ENCODE measurements at regions not wholly inside any gene's neighbourhood (a gene's known extent, or its start where the extent isn't known, plus 50 kb on each side); places are given as distances from the start of the nearest gene placed in this dataset.
A peak's percentile ranks its signal among the peaks of the same experiment; 100 is the strongest.
"Not testable (repeated sequence)": the region's sequence is repeated elsewhere in the genome, so short reads cannot be mapped to it uniquely, and the experiment has no call there.

DNA sequence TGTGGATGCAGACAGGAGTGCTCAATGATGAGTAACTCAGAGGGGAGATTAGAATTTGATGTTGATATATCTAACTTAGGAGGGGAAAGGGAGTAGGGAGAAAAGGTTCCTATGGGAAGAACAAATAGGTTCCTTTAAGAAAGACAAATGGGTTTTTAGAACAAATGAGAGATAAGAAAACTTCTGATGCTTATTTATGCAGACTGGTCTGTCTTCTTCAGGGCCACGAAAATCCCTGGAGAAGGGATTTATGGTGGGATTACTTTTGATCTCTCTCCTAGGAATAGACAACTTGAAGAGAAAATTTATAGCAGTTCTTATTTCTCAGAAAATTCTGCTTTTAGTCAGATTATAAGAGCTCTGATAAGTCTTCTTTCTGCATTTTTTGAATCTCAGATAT is 99.0 kb upstream of the DDHD1 start:
- no peak for DNase-seq

DNA sequence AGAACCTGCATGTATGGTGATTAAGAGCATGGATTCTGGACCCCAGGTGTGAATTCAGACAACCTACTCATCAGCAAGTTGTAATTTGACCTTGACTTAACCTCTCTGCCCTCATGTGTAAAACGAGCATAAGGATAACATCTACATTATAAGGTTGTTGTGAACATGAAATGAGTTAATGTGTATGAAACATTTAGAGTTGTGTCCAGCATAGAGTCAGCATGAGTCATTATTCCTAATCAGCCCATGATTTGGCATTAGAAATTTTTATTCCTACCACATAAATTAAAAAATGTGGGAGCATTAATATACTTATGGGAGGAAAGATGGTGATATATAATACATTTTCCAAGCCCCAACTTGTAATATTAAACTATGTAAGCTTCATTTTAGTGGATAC is 95.9 kb upstream of the DDHD1 start:
- DNase-seq = peak; percentile 9

DNA sequence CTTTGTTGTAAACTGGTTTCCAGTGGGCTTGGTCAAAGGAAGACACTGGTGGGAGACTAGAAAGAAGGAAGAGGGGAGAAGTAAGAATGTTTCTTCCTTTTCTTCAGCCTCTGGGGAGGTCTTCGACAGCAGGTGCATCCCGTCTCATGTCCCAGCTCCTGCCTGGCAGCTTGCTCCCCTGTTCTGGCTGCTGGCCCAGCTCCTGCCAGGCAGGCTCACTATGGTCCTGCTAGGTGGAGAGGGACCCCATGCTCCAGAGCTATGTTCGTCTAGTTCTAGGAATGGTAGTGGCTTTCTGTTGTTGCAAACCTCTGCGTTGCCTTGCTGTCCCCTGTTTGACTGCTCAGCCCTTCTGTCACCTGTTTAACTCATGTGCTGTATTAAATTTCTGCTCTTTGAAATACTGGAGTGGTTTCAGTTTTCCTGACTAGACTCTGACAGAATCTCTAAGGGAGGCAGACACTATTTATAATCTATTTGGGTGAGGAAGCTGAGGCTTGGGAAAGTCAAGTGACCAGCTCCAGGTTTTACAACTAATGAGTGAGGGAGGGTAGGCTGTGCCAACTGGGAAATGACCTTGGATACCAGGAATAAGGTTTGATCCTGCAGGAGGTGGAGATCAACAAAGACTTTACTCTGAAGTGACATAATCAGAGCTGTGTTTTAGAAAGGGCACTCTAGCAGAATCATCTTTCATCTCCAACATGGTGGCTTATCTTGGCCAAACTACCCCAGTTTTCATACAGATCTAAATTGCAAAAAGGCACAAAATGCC is 94.7 kb upstream of the DDHD1 start:
- no peak for DNase-seq

DNA sequence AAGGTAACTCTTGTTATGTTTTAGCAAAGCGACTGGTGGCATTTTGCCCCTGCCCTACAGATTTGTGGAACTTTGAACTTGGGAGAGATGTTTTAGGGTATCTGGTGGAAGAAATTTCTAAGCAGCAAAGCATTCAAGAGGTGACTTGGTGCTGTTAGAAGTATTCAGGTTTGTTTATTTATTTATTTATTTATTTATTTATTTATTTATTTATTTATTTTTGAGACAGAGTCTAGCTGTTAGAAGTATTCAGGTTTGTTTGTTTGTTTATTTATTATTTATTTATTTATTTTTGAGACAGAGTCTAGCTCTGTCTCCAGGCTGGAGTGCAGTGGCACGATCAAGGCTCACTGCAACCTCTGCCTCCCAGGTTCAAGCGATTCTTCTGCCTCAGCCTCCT is 89.8 kb upstream of the DDHD1 start:
- DNase-seq = not testable (repeated sequence)

DNA sequence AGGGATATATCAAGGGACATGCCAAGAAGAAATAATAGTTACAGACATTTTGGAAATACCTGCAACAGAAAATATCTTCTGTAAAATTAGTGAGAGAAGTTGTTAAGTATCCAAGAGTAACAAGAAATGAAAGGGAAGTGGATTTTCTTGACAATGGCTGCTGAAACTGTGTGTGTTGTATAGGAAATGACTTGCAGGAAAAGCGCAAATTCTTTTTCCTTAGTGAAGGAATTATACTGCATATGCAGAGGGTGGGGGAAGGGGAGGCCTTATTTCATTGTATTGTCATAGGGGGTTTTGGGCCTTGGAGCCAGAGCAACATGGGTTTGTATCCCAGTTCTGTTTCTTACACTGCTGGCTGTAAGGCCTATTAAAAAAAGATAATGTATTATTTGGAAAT is 84.4 kb upstream of the DDHD1 start:
- DNase-seq = no peak

DNA sequence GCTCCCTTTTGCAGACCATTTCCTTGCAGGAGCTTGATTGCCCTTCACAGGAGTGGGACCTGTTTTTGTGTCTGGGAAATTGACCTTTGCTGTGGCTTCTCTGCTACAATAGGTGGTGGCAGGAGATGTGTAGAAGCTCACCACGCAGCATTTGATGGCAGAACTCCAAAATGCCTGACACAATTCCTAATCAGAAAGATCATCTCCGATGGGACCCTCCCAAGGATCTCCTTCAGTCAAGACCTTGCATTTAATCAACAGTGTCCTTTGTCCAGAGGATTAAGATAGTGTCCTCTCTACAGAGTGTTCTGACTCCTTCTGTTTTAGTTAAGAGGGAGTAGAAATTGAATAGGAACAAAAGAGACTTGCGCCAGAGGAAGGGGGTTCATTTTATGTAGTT is 83.6 kb upstream of the DDHD1 start:
- no peak for DNase-seq

DNA sequence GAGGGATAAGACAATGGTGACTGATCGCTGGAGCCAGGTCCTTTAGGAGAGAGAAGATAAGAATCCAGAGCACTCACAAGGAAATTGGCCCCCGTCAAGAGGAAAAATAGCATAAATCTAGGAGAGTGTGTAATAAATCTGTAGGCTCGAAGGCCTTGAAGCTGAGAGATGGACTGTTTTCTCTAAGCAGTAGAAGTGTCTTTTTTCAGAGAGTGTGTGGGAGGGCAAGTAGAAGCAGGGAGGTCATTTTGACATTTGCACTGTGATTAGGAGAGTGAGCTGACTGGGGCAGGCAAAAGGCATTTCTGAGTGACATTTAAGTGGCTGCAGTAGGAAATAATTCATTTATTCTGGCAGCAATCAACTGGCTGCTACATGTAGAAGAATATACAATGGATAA is 78.0 kb upstream of the DDHD1 start:
- DNase-seq = no peak

DNA sequence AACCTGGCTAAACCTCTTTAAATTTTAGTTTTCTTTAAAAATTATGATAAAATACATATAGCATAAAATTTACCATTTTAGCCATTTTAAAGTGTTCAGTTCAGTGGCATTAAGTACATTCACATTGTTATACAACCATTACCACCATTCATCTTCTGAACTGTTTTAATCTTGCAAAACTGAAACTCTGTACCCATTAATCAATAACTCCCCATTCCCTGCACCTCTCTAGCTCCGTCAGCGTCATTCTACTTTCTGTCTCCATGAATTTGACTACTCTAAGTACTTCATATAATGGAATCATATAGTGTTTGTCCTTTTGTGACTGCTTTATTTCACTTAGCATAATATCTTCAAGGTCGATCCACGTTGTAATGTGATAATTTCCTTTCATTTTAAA is 75.8 kb upstream of the DDHD1 start:
- no peak for DNase-seq

DNA sequence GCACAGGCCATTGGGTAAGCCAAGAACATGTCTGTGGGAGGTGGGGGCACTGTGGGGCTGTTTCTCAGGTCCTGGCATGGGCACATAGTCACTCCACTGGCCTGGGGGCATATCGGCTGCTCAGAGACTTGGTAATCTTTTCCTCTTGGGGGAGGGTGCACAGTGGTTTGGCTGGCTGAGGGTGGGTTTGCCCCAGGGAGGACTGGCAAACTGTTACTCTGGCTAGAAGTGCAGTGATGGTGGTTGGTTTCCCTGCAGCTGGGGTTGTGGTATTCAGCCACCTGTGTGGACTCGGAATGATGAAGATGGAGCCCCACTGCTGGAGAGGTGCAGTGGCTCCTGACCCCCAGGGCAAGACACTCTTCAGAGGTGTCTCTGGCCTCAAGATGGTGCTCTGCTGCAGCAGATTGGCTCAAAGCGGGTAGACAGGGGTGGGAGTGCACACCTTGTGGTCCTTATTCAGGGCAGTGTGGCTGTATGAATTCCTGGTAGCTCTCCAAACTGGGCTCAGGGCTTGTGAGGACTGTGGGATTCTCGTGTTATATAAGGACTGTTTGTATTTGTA is 74.1 kb upstream of the DDHD1 start:
- no peak for DNase-seq

DNA sequence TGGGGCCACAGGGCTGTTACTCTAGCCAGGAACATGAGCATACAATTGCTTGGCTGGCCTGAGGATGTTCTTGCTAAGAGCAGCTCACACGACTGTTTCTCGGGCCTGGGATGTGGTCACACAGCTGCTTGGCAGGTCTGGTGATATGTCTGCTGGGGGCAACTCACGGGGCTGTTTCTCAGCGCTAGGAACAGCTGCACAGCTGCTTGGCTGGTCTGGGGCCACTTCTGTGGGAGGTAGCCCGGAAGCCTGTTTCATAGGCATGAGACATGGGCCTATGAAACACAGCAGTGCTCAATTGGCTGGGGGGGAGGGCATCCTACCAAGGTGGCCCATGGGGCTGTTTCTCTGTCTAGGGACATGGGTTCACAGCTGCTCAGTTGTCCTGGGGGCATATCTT is 73.4 kb upstream of the DDHD1 start:
- DNase-seq = peak; percentile 34

DNA sequence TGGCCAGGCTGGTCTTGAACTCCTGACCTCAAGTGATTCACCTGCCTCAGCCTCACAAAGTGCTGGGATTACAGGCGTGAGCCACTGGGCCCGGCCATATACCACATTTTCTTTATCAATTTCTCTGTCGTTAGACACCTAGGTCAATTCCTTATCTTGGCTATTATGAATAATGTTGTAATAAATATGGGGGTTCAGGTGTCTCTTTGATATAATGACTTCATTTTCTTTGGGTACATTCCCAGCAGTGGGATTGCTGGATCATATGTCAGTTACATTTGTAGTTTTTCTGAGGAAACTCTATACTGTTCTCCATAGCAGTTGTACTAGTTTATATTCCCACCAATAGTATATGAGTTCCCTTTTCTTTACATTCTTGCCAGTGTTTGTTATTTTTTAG is 67.8 kb upstream of the DDHD1 start:
- DNase-seq = no peak

DNA sequence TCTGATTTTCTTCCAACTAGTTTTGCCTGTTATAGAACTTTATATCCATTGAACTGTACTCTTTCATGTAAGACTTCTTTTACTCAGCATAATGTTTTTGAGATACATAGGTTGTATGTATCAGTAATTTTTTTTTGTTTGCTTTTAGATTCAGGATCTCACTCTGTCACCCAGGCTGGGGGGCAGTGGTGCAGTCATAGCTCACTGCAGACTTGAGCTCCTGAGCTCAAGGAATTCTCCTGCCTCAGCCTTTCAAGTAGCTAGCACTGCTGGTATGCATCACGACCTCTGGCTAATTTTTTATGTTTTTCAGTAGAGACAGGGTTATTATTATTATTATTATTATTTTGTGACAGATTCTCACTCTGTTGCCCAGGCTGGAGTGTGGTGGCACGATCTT is 65.0 kb upstream of the DDHD1 start:
- no peak for DNase-seq

DNA sequence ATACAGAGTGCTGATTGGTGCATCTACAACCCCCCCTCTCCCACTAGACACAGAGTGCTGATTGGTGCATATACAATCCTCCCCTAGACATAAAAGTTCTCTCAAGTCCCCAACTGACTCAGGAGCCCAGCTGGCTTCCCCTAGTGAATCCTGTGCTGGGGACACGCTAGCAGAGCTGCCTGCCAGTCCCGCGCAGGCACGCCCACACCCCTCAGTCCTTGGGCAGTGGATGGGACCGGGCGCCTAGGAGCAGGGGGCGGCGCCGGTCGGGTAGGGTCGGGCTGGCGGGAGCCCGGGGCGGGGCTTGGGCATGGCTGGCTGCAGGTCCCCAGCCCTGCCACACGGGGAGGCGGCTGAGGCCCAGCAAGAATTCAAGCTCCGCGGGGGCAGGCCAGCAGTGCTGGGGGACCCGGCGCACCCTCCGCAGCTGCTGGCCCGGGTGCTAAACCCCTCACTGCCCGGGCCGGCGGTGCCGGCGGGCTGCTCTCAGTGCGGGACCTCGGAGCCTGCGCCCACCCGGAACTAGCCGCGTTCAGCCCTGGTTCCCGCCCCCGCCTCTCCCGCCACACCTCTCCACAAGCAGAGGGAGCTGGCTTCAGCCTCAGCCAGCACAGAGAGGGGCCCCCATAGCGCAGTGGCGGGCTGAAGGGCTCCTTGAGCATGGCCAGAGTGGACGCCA is 64.3 kb upstream of the DDHD1 start:
- DNase-seq = peak; percentile 44

DNA sequence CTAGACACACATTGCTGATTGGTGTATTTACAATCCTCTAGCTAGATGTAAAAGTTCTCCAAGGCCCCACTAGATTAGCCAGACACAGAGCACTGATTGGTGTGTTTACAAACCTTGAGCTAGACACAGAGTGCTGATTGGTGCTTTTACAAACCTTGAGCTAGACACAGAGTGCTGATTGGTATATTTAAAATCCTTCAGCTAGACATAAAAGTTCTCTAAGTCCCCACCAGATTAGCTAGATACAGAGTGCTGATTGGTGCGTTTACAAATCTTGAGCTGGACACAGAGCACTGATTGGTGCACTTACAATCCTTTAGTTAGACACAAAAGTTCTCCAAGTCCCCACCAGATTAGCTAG is 63.8 kb upstream of the DDHD1 start:
- DNase-seq = not testable (repeated sequence)

DNA sequence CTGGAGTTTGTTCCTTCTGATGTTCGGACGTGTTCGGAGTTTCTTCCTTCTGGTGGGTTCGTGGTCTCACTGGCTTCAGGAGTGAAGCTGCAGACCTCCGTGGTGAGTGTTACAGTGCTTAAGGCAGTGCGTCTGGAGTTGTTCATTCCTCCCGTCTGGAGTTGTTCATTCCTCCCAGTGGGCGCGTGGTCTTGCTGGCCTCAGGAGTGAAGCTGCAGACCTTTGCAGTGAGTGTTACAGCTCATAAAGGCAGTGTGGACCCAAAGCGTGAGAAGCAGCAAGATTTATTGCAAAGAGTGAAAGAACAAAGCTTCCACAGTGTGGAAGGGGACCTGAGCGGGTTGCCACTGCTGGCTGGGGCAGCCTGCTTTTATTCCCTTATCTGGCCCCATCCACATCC is 63.4 kb upstream of the DDHD1 start:
- DNase-seq = not testable (repeated sequence)

DNA sequence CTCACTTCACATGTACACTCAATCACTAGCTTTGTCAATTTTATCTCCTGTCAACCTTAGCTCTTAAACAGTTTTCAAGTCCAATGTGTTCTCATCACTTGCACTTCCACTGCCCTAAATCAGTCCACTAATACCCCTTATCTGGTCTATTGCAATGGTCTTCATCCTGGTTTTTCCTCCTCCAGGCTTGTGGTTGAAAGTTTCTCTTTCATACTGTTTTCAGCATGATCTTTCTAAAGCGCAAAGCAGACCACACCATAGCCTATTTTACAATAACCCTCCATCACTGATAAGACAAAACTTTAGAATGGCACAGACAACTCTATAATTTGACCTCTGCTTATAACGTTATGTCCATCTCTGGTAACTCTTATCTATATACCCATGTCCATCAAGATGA is 62.0 kb upstream of the DDHD1 start:
- no peak for DNase-seq

DNA sequence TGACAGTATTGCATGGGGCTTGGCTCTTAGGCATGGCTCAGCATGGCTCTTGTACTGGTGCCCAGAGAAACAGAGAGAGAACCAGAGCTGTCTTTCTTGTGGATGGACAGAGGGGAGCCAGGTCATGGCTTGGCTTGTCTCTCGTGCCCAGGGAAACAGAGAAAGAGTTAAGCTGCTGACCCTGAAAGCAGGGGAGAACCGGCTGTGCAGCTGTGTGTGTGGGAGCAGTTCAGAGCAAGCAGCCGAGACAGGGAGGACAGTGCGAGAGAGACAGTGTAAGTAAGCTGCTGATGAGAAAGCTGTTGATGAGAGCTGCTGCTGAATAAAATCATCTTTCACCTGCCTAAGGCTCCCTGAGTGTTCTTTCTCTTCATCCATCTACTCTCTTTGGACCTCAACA is 61.3 kb upstream of the DDHD1 start:
- DNase-seq = no peak

DNA sequence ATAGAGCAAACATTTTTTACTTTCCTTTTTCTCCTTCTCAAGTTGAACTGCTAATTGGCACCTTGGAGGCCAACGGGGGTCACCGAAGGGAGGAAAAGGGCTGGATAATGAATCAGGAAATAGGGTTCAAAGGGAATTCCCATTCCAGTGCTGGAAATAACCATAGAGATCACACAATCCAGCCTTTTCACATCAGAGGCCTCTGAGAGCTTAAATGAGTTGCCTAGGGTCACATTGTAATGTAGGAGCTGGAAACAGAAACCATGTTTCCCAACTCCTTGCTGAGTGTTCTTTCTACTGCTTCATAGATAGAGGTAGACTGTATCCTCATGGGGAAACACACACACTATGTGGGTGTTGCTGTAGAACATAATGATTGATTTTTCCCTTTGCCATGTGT is 60.6 kb upstream of the DDHD1 start:
- no peak for DNase-seq

DNA sequence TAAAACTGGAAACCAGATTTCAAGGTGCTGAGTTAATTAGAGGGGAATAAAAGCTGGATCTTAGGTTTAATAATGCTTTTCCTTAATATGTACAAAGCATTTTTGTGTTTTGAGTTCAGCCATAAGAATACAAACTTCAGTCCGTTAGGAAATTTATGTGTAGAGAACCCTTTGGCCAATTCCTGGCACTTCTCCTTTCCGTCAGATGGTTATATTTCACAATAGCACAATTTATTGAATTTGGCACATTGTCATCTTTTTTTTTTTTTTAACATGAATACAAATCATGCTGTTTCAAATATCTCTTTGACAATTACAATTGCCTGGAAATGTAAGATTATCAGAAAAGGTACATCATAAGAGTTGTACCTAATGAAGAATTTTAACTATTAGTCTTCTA is 56.2 kb upstream of the DDHD1 start:
- DNase-seq = no peak

All from fibroblast of upper back skin (primary cell).